B cell (primary cell): ENCODE measurements at regions not wholly inside any gene's neighbourhood (a gene's known extent, or its start where the extent isn't known, plus 50 kb on each side); places are given as distances from the start of the nearest gene placed in this dataset.

Experiments
- ATAC-seq: fragments of 200-7000 bp; cut with Tn5 transposase; one replicate; pipeline ENCODE4 v1.10.0; 2021; ENCODE audit warnings: low read depth, mild to moderate bottlenecking, moderate number of reproducible peaks, moderate library complexity
- CTCF ChIA-PET: fragments of 350-600 bp; sonication (Branson Sonifier 250); formaldehyde crosslinking; loops from one replicate; lab custom pipeline; 2021; ENCODE audit warnings: antibody characterized with exemption, inconsistent platforms; lab: Charles Lee
- POLR2A ChIA-PET: fragments of 350-600 bp; sonication (Branson Sonifier 250); formaldehyde crosslinking; loops from one replicate; lab custom pipeline; 2021; ENCODE audit warnings: antibody characterized with exemption; lab: Charles Lee
- DNase-seq: peaks from one replicate; pipeline ENCODE4 v3.0.0; 2013
- H2AFZ ChIP-seq: 2 replicates; pipeline ENCODE4 v1.6.1; 2012; ENCODE audit warnings: mild to moderate bottlenecking, low read depth, low read length; ENCODE audit not compliant: insufficient read depth, poor library complexity, severe bottlenecking
- H3K27ac ChIP-seq, 2 donors: 1 replicate in 1 of 2; 2 replicates in 1 of 2; pipeline ENCODE4 v1.5.1; 2012 to 2013; ENCODE audit warnings: low read length in 2 of 2, mild to moderate bottlenecking in 2 of 2, moderate library complexity in 1 of 2
- H3K27me3 ChIP-seq, 4 experiments: fragments of 200-600 bp in 1 of 4; sonication (generic) in 1 of 4; replicated peaks in 1 of 4; 1 replicate in 2 of 4; 2 replicates in 2 of 4; pipeline versions ENCODE4 v1.6.1 to v1.7.0; 2013 to 2016; ENCODE audit warnings: low read length in 3 of 4, mild to moderate bottlenecking in 2 of 4, mixed read lengths in 1 of 4, moderate library complexity in 1 of 4; ENCODE audit not compliant: insufficient read depth in 4 of 4, control insufficient read depth in 3 of 4; ENCODE audit errors: control extremely low read depth in 1 of 4
- H3K36me3 ChIP-seq, 2 experiments: replicated peaks in 1 of 2; 1 replicate in 1 of 2; 2 replicates in 1 of 2; pipeline versions ENCODE4 v1.6.1 to v1.7.1; 2013; ENCODE audit warnings: low read length in 1 of 2; ENCODE audit not compliant: insufficient read depth in 2 of 2, control insufficient read depth in 1 of 2; ENCODE audit errors: control extremely low read depth in 1 of 2, extremely low read depth in 1 of 2
- H3K4me1 ChIP-seq, 2 donors: fragments of 200-600 bp in 1 of 2; sonication (generic) in 1 of 2; 1 replicate in 1 of 2; 2 replicates in 1 of 2; pipeline versions ENCODE4 v1.5.1 to v1.6.1; 2013 to 2017; ENCODE audit warnings: low read length in 2 of 2; ENCODE audit not compliant: control insufficient read depth in 2 of 2, insufficient read depth in 2 of 2
- H3K4me2 ChIP-seq: replicated peaks from 2 replicates; pipeline ENCODE3; 2012; ENCODE audit warnings: mild to moderate bottlenecking, low read depth, low read length; ENCODE audit not compliant: poor library complexity, severe bottlenecking
- H3K4me3 ChIP-seq, 5 experiments: fragments of 200-600 bp in 1 of 5; sonication (generic) in 1 of 5; 1 replicate in 3 of 5; 2 replicates in 2 of 5; pipeline versions ENCODE4 v1.5.1 to v1.7.0; 2011 to 2016; ENCODE audit warnings: low read length in 4 of 5, mild to moderate bottlenecking in 4 of 5, low read depth in 2 of 5, control low read depth in 1 of 5, moderate library complexity in 1 of 5; ENCODE audit not compliant: insufficient read depth in 1 of 5; ENCODE audit errors: control extremely low read depth in 1 of 5, extremely low read depth in 1 of 5
- H3K79me2 ChIP-seq: fragments of 200-600 bp; sonication (generic); one replicate; pipeline ENCODE4 v1.6.0; 2016; ENCODE audit warnings: low read length; ENCODE audit not compliant: control insufficient read depth, insufficient read depth
- H3K9ac ChIP-seq: fragments of 200-600 bp; sonication (generic); 2 replicates; pipeline ENCODE4 v1.6.1; 2017; ENCODE audit warnings: mild to moderate bottlenecking, low read length, moderate library complexity
- H3K9me3 ChIP-seq, 3 donors: one replicate each; pipeline versions ENCODE4 v1.6.1 to v1.7.1; 2013; ENCODE audit warnings: low read length in 2 of 3; ENCODE audit not compliant: control insufficient read depth in 2 of 3, insufficient read depth in 1 of 3; ENCODE audit errors: control extremely low read depth in 1 of 3
- H4K20me1 ChIP-seq: 2 replicates; pipeline ENCODE4 v1.6.0; 2012; ENCODE audit warnings: mild to moderate bottlenecking, low read length; ENCODE audit not compliant: insufficient read depth, control insufficient read depth, poor library complexity, severe bottlenecking
- H3K27ac Mint-ChIP-seq: one replicate; pipeline ENCODE4 v1.8.0; 2021; ENCODE audit warnings: mixed read lengths
- H3K27me3 Mint-ChIP-seq: one replicate; pipeline ENCODE4 v1.8.0; 2021; ENCODE audit warnings: mixed read lengths
- H3K4me1 Mint-ChIP-seq: one replicate; pipeline ENCODE4 v1.8.0; 2021; ENCODE audit warnings: mixed read lengths
- H3K4me3 Mint-ChIP-seq: one replicate; pipeline ENCODE4 v1.8.0; 2021; ENCODE audit warnings: mixed read lengths
- H3K9me3 Mint-ChIP-seq: one replicate; pipeline ENCODE4 v1.8.0; 2022; ENCODE audit warnings: mixed read lengths; ENCODE audit not compliant: insufficient read depth
- CTCF ChIP-seq: fragments of 200-600 bp; IDR thresholded peaks from one replicate; pipeline ENCODE4 v1.8.0; 2022; ENCODE audit warnings: antibody characterized with exemption, mild to moderate bottlenecking
- EZH2 ChIP-seq: IDR thresholded peaks from 2 replicates; pipeline ENCODE4 v1.6.1; 2012; ENCODE audit warnings: borderline replicate concordance, low read depth, mild to moderate bottlenecking, moderate library complexity, low read length; ENCODE audit not compliant: insufficient read depth, poor library complexity, severe bottlenecking
- WGBS: methylation state at CpG from one replicate; pipeline ENCODE4 v1.1.5; 2013; ENCODE audit warnings: missing lambda C conversion rate; ENCODE audit not compliant: insufficient coverage; 5-methylcytosine and 5-hydroxymethylcytosine counted together
- intact Hi-C: fragments of 100-400 bp; cut with micrococcal nuclease; formaldehyde crosslinking; loops from one replicate; pipeline ENCODE4 v1.10.0; 2022

- CTCF ChIA-PET, result no interaction called here
Observed at GRCh38 chr6:115753446-115753845, 307.2 kb downstream of the FRK start.

GRCh38 chr6:115750946-115751345 is 309.7 kb downstream of the FRK start:
- DNase-seq (no peak), ATAC-seq (no peak)
- no peaks in the 10 kb centered on the region for H3K27me3 Mint-ChIP-seq
- Histone ChIP-seq H3K79me2 (no peaks in the 10 kb centered on the region), H3K4me1 (no peaks in the 10 kb centered on the region), H3K9me3 (no peaks in the 10 kb centered on the region), H3K4me2 (no peak overlapping the region), H3K4me3 (no peak overlapping the region), H3K9ac (no peak overlapping the region), H3K36me3 (no peaks in the 10 kb centered on the region), H4K20me1 (no peaks in the 10 kb centered on the region), H2AFZ (no peak overlapping the region), H3K27ac (no peak overlapping the region), H3K27me3 (no peaks in the 10 kb centered on the region)
- intact Hi-C loops, result no loop called here
- POLR2A ChIA-PET, result no interaction called here
- H3K4me1 Mint-ChIP-seq, result no peaks in the 10 kb centered on the region
- no peak overlapping the region for H3K27ac Mint-ChIP-seq
- H3K4me3 Mint-ChIP-seq, result no peak overlapping the region
- H3K9me3 Mint-ChIP-seq, result no peaks in the 10 kb centered on the region
- CTCF ChIA-PET, result no interaction called here
- no CpG with 5 or more reads among the region's 5 CpGs for WGBS
- TF ChIP-seq EZH2 (no peak), CTCF (no peak)

More at GRCh38 chr6:115753446-115753845, 307.2 kb downstream of the FRK start:
- Mint-ChIP-seq H3K27me3 (no peaks in the 10 kb centered on the region), H3K4me3 (no peak overlapping the region), H3K4me1 (no peaks in the 10 kb centered on the region), H3K27ac (no peak overlapping the region), H3K9me3 (no peaks in the 10 kb centered on the region)
- Histone ChIP-seq H3K9ac (no peak overlapping the region), H3K4me3 (no peak overlapping the region), H3K36me3 (no peaks in the 10 kb centered on the region), H3K27ac (no peak overlapping the region), H3K27me3 (no peaks in the 10 kb centered on the region), H3K4me1 (no peaks in the 10 kb centered on the region), H4K20me1 (no peaks in the 10 kb centered on the region), H3K4me2 (no peak overlapping the region), H3K9me3 (no peaks in the 10 kb centered on the region), H2AFZ (no peak overlapping the region), H3K79me2 (no peaks in the 10 kb centered on the region)
- POLR2A ChIA-PET, result no interaction called here
- no CpG with 5 or more reads among the region's 1 CpG for WGBS
- no peak for ATAC-seq
- no peak for DNase-seq
- intact Hi-C loops, result no loop called here
- TF ChIP-seq EZH2, result no peak
- no peak for TF ChIP-seq CTCF
